Ishikawa (cell line): ENCODE measurements at regions not wholly inside any gene's neighbourhood (a gene's known extent, or its start where the extent isn't known, plus 50 kb on each side); places are given as distances from the start of the nearest gene placed in this dataset.

Source experiments
- EGR1 ChIP-seq: IDR thresholded peaks from 2 replicates; pipeline ENCODE4 v1.6.1; 2012
- YY1 ChIP-seq: IDR thresholded peaks from 2 replicates; pipeline ENCODE4 v1.6.1; 2012; ENCODE audit warnings: low read depth
- TF ChIP-seq, protein P1 (sequence below): IDR thresholded peaks from 2 replicates; pipeline ENCODE4 v1.6.1; 2012; ENCODE audit warnings: low read depth, mild to moderate bottlenecking

DNA sequence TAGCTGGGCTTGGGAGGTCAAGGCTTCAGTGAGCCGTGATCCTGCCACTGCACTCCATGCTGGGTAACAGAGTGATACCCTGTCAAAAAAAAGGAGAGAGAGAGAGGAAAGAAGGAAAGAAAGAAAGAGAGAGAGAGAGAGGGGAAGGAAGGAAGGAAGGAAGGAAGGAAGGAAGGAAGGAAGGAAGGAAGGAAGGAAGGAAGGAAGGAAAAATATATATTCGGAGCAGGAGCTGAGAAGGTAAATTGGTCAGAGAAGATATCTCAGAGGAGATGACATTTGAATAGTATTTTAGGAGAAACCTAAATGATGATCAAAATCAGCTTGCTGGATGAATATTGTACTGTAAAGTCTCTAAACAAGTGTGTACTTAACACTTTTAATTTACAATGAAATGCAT lies 633.1 kb downstream of the ZPLD1 start:
- TF ChIP-seq YY1 (no peak), EGR1 (no peak)
- TF ChIP-seq, protein P1, sequence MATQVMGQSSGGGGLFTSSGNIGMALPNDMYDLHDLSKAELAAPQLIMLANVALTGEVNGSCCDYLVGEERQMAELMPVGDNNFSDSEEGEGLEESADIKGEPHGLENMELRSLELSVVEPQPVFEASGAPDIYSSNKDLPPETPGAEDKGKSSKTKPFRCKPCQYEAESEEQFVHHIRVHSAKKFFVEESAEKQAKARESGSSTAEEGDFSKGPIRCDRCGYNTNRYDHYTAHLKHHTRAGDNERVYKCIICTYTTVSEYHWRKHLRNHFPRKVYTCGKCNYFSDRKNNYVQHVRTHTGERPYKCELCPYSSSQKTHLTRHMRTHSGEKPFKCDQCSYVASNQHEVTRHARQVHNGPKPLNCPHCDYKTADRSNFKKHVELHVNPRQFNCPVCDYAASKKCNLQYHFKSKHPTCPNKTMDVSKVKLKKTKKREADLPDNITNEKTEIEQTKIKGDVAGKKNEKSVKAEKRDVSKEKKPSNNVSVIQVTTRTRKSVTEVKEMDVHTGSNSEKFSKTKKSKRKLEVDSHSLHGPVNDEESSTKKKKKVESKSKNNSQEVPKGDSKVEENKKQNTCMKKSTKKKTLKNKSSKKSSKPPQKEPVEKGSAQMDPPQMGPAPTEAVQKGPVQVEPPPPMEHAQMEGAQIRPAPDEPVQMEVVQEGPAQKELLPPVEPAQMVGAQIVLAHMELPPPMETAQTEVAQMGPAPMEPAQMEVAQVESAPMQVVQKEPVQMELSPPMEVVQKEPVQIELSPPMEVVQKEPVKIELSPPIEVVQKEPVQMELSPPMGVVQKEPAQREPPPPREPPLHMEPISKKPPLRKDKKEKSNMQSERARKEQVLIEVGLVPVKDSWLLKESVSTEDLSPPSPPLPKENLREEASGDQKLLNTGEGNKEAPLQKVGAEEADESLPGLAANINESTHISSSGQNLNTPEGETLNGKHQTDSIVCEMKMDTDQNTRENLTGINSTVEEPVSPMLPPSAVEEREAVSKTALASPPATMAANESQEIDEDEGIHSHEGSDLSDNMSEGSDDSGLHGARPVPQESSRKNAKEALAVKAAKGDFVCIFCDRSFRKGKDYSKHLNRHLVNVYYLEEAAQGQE: no peak
